Transverse colon (tissue), 4 donors: ENCODE measurements at regions not wholly inside any gene's neighbourhood (a gene's known extent, or its start where the extent isn't known, plus 50 kb on each side); places are given as distances from the start of the nearest gene placed in this dataset.

Experiments used
- DNase-seq: peaks from one replicate; pipeline ENCODE4 v3.0.0-alpha.2; 2019
- H3K27ac ChIP-seq, 4 donors: fragments of 200-600 bp; sonication (generic); 2 replicates each; pipeline ENCODE4 v1.5.1; 2016 to 2018; ENCODE audit warnings: inconsistent platforms in 4 of 4
- H3K27me3 ChIP-seq: fragments of 200-600 bp; sonication (generic); 2 replicates; pipeline ENCODE4 v1.5.1; 2017; ENCODE audit warnings: inconsistent platforms
- H3K36me3 ChIP-seq, 4 donors: fragments of 200-600 bp; sonication (generic); 2 replicates each; pipeline ENCODE4 v1.5.1; 2017 to 2019; ENCODE audit warnings: inconsistent platforms in 4 of 4
- H3K4me1 ChIP-seq, 4 donors: fragments of 200-600 bp; sonication (generic); 2 replicates each; pipeline ENCODE4 v1.5.1; 2017 to 2020; ENCODE audit warnings: inconsistent platforms in 4 of 4
- H3K4me3 ChIP-seq, 4 donors: fragments of 200-600 bp; sonication (generic); 1 replicate in 1 of 4; 2 replicates in 3 of 4; pipeline versions ENCODE4 v1.5.1 to v1.6.1; 2017 to 2019; ENCODE audit warnings: inconsistent platforms in 4 of 4
- H3K9me3 ChIP-seq, 2 donors: fragments of 200-600 bp; sonication (generic); 2 replicates each; pipeline ENCODE4 v1.5.1; 2017 to 2019; ENCODE audit warnings: inconsistent platforms in 2 of 2
- CTCF ChIP-seq, 5 experiments: fragments of 200-600 bp in 3 of 5; fragments of 450-650 bp in 2 of 5; sonication (generic) in 3 of 5; IDR thresholded peaks; 1 replicate in 2 of 5; 2 replicates in 3 of 5; pipeline ENCODE4 v1.5.1; 2016 to 2017; ENCODE audit warnings: antibody characterized with exemption in 5 of 5, inconsistent platforms in 3 of 5, mild to moderate bottlenecking in 2 of 5, moderate library complexity in 1 of 5
- EP300 ChIP-seq: sonication (generic); formaldehyde crosslinking; IDR thresholded peaks from one replicate; pipeline ENCODE4 v1.6.1; 2017; ENCODE audit warnings: antibody characterized with exemption, low read depth
- POLR2A ChIP-seq: fragments of 450-650 bp; IDR thresholded peaks from one replicate; pipeline ENCODE4 v1.6.1; 2016; ENCODE audit warnings: antibody characterized with exemption, mild to moderate bottlenecking, moderate library complexity
- POLR2AphosphoS5 ChIP-seq, 3 donors: sonication (generic); formaldehyde crosslinking; IDR thresholded peaks; one replicate each; pipeline ENCODE4 v1.6.1; 2016; ENCODE audit warnings: antibody characterized with exemption in 3 of 3
- WGBS, 2 donors: methylation state at CpG; one replicate each; pipeline ENCODE4 v1.1.5; 2018; ENCODE audit warnings: low coverage in 1 of 2; 5-methylcytosine and 5-hydroxymethylcytosine counted together
- in situ Hi-C, 4 donors: fragments of 200-750 bp; cut with MboI; loops; one replicate each; pipeline versions ENCODE4 v1.15.0 to v1.15.1; 2017; ENCODE audit warnings: low sequenced_read_pairs in 3 of 4, low pct_ligation_motif_present in 1 of 4, low pct_unique_long_range_greater_than_20kb in 1 of 4
- intact Hi-C: fragments of 100-400 bp; cut with DNase I; formaldehyde crosslinking; loops from one replicate; pipeline ENCODE4 v1.15.1; 2023; ENCODE audit warnings: low total_unique reads

- WGBS, 2 donors = 54% methylated on average over 11 of the region's 11 CpGs; no CpG with 5 or more reads in 1 of the 2 donors
- DNase-seq = no peak
- TF ChIP-seq POLR2AphosphoS5 (IDR thresholded peaks at IDR 0.05) (no peak), EP300 (no peak), CTCF (IDR thresholded peaks at IDR 0.05) (no peak), POLR2A (no peak)
- intact Hi-C loops (no loop called here), in situ Hi-C loops (no loop called here)
- H3K4me3 ChIP-seq = no peak overlapping the region
- no peaks in the 10 kb centered on the region for H3K27me3 ChIP-seq
- peak overlapping the region; percentile 10 to 48 (median 27) for H3K27ac ChIP-seq
- peaks cover 0 to 23% (median 7%) of the 10 kb centered on the region in 4 donors for H3K4me1 ChIP-seq
- H3K36me3 ChIP-seq = no peaks in the 10 kb centered on the region
- H3K9me3 ChIP-seq = no peaks in the 10 kb centered on the region
These were observed 137.9 kb downstream of the PJA1 start for GRCh38 chrX:69027181-69028005.

- Histone ChIP-seq H3K9me3 (no peaks in the 10 kb centered on the region), H3K4me1 (peaks cover 0 to 23% (median 7%) of the 10 kb centered on the region in 4 donors), H3K27me3 (no peaks in the 10 kb centered on the region), H3K4me3 (no peak overlapping the region), H3K27ac (no peak overlapping the region), H3K36me3 (no peaks in the 10 kb centered on the region)
- in situ Hi-C loops = no loop called here
- intact Hi-C loops = no loop called here
- no peak for DNase-seq
- TF ChIP-seq EP300 = no peak
- TF ChIP-seq POLR2AphosphoS5 (IDR thresholded peaks at IDR 0.05) = no peak
- TF ChIP-seq CTCF (IDR thresholded peaks at IDR 0.05) = no peak
- no peak for TF ChIP-seq POLR2A
- 48 to 73% methylated on average over 2 to 4 of the region's 4 CpGs for WGBS, 2 donors
These were observed 139.4 kb downstream of the PJA1 start for GRCh38 chrX:69025802-69026301.

GRCh38 chrX:69024931-69025330 is 140.3 kb downstream of the PJA1 start:
- 44% methylated on average over 4 of the region's 4 CpGs; no CpG with 5 or more reads in 1 of the 2 donors for WGBS, 2 donors
- Histone ChIP-seq H3K4me1 (peaks cover 0 to 23% (median 7%) of the 10 kb centered on the region in 4 donors), H3K27ac (peak overlapping the region in 3 of 4 donors; percentile 37 to 41 (median 40)), H3K9me3 (no peaks in the 10 kb centered on the region), H3K4me3 (no peak overlapping the region), H3K27me3 (no peaks in the 10 kb centered on the region), H3K36me3 (no peaks in the 10 kb centered on the region)
- peak; percentile 73 for DNase-seq
- in situ Hi-C loops (no loop called here), intact Hi-C loops (no loop called here)
- peak in 1 of 3 donors; percentile 10 for TF ChIP-seq POLR2AphosphoS5 (IDR thresholded peaks at IDR 0.05)
- no peak for TF ChIP-seq POLR2A
- TF ChIP-seq EP300 = no peak
- TF ChIP-seq CTCF (IDR thresholded peaks at IDR 0.05) = no peak

- Histone ChIP-seq H3K4me1 (peaks cover 0 to 23% (median 7%) of the 10 kb centered on the region in 4 donors), H3K4me3 (no peak overlapping the region), H3K9me3 (no peaks in the 10 kb centered on the region), H3K36me3 (no peaks in the 10 kb centered on the region), H3K27me3 (no peaks in the 10 kb centered on the region), H3K27ac (peak overlapping the region in 3 of 4 donors; percentile 12 to 41 (median 37))
- intact Hi-C loops = no loop called here
- TF ChIP-seq EP300 (no peak), POLR2A (no peak), POLR2AphosphoS5 (IDR thresholded peaks at IDR 0.05) (no peak), CTCF (IDR thresholded peaks at IDR 0.05) (no peak)
- no peak for DNase-seq
- in situ Hi-C loops = no loop called here
- 73% methylated on average over 10 of the region's 10 CpGs; no CpG with 5 or more reads in 1 of the 2 donors for WGBS, 2 donors
These were observed 141.0 kb downstream of the PJA1 start for GRCh38 chrX:69024161-69024736.
